C4-2B (cell line): ENCODE measurements at regions not wholly inside any gene's neighbourhood (a gene's known extent, or its start where the extent isn't known, plus 50 kb on each side); places are given as distances from the start of the nearest gene placed in this dataset.

Source experiments
- CTCF ChIP-seq: fragments of 450-650 bp; conservative IDR thresholded peaks from 2 replicates; pipeline ENCODE4 v1.5.1; 2017; ENCODE audit warnings: mild to moderate bottlenecking
- ZFX ChIP-seq: fragments of 450-650 bp; IDR thresholded peaks from 2 replicates; pipeline ENCODE4 v1.6.1; 2017

- no peak for TF ChIP-seq CTCF
- TF ChIP-seq ZFX = no peak
Measured at GRCh38 chr3:89625945-89626344, 518.5 kb downstream of the EPHA3 start.
